HG03460 (cell line): ENCODE measurements at regions not wholly inside any gene's neighbourhood (a gene's known extent, or its start where the extent isn't known, plus 50 kb on each side); places are given as distances from the start of the nearest gene placed in this dataset.
"Not testable (repeated sequence)": the region's sequence is repeated elsewhere in the genome, so short reads cannot be mapped to it uniquely, and the experiment has no call there.

ENCODE experiments used
- ATAC-seq: cut with Tn5 transposase; IDR thresholded peaks from one replicate; pipeline ENCODE4 v1.9.1; 2021; ENCODE audit not compliant: unreplicated experiment

DNA sequence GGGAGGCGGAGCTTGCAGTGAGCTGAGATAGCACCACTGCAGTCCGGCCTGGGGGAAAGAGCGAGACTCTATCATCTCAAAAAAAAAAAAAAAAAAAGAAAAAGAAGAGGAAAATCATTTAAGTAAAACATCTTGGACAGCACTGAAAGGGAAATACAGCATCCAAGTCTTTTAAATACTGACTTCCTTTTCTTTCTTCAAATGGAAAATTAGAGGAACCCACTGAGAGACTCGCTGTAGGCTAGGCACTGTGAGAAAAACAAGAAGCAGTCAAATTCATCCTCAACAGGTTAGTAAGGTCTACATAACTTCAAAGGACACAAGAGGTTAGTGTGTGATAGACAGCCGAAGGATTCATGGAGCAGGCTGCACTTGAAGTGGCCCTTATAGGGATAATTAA lies 243.7 kb downstream of the BLID start:
- no peak for ATAC-seq

GRCh38 chr11:121870206-121871045 lies 245.6 kb downstream of the BLID start:
- ATAC-seq, result no peak

- no peak for ATAC-seq
Observed at GRCh38 chr11:121869478-121869877, 246.5 kb downstream of the BLID start.

GRCh38 chr11:121866754-121867153 lies 249.3 kb downstream of the BLID start:
- no peak for ATAC-seq

GRCh38 chr11:121864660-121865059 lies 251.4 kb downstream of the BLID start:
- ATAC-seq, result no peak

- ATAC-seq, result no peak
Observed at GRCh38 chr11:121863126-121863525, 252.9 kb downstream of the BLID start.

DNA sequence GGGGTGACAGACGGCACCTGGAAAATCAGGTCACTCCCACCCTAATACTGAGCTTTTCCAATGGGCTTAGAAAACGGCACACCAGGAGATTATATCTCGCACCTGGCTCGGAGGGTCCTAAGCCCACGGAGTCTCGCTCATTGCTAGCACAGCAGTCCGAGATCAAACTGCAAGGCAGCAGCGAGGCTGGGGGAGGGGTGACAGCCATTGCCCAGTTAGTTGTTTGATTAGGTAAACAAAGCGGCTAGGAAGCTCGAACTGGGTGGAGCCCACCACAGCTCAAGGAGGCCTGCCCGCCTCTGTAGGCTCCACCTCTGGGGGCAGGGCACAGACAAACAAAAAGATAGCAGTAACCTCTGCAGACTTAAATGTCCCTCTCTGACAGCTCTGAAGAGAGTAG lies 260.9 kb downstream of the BLID start:
- not testable (repeated sequence) for ATAC-seq

GRCh38 chr11:121844016-121844415 lies 272.0 kb downstream of the BLID start:
- no peak for ATAC-seq

- ATAC-seq, result no peak
Observed at GRCh38 chr11:121842192-121842585, 273.8 kb downstream of the BLID start.

DNA sequence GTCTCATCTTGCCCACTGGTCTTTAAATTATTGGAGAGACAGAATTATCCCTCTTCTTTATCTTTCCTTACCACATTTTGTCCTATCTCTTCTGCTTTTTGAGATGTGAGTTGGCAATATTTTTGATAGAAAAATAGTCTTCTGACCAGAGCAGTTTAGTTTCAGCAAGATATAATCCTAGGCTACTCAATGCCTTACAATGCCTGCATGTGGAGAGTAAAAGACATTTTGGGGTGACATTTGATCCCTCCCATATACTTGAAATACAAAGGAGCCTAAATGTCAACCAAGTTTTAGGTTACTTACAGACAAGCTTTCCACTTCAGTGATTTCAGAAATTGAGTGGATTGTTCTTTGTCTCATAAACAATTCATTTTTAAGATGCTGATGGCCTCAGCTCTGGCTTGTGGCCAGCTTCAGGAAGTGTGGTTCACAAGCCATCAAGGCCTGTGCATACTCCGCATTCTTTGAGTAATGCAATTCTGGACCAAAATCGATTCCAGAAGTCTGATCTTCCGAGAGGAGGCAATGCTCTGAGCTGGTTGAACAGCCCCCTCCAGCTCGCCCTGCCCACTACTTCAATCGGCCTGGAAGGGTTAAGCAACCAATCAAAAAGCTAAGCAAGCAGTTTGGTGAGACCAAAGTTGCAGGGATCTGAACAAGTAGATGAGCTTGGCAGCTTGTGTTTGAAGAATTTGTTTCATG lies 274.4 kb downstream of the BLID start:
- ATAC-seq, result no peak

DNA sequence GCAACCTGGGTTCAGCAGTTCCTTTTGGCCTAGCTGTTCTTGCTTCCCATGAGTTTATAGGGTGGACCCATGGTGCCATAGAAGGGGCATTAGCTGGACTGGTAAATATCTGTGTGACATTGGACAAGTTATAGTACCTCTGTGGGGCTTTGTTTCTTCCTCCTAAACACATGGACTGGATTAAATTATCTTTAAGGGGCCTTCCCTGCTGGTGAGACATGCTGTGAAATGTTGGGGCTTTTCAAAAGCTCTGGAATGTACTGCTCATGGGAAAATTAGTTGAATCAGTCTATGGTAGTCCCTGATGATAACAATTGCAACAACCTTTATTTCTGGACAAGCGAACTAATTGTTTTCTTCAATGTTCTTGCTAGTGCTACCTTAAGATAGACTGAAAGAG lies 276.2 kb downstream of the BLID start:
- ATAC-seq, result no peak

GRCh38 chr11:121838571-121838970 lies 277.4 kb downstream of the BLID start:
- ATAC-seq, result no peak

GRCh38 chr11:121833970-121834369 lies 282.0 kb downstream of the BLID start:
- ATAC-seq, result no peak

DNA sequence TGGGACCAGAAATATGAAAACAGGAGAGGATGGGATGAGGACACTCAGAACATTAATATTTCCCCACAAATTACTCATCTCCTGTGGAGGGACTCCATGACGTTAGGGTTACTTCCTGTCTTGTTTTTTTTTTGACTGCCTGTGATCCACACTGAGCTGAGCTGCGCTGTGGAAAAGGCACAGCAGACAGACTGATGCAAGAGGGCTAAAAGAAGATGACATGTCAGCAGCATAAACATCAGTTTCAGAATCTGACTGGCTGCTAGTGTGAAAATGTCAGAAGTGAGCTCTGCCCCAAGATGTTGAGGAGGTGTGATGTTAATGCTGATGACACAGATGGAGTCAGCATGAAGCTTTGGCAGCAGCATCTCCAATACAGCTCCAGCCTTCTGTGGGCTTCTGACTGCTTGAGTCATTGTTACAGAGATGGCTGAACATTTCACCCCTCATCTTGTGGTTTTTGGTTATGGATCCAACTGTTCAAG lies 286.8 kb downstream of the BLID start:
- ATAC-seq, result no peak

DNA sequence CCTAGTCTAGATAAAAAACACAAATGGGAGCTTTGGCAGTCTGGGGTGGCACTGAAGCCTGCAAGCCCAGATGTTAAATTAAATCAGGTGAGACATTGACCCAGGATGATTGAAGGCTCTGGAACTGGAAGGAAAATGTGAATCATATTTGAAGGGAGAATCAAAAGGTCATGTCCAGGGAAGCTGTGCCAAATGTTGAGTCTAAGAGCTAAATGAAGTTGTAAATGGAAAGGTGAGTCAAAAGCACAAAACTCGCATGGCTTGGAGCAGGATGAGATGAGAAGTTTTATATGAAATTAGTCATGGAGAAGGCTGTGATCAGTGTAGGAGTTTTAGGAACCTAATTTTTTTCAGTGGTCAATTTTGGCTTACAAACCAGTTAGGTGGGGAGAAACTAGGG lies 301.1 kb downstream of the BLID start:
- no peak for ATAC-seq

- ATAC-seq, result no peak
Observed at GRCh38 chr11:121814296-121814695, 301.7 kb downstream of the BLID start.

DNA sequence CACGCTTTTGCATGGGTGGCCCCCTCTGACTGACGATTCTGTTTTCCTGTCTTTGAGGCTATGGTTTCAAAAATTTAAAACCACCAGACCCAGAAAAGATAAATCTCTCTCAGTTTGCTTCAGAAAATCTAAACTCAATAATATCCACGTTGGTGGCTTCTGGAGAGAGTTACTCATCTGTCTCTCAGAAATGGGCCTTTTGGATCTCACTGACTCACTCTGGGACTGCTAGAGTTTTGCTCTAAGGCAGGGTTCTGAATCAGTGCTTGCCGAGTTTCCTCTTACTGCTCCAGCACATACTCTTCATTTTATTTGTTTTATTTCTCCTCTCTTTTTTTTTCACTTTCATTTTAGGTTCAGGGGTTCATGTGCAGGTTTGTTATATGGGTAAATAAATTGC lies 305.7 kb downstream of the BLID start:
- no peak for ATAC-seq

GRCh38 chr11:121808096-121808495 lies 307.9 kb downstream of the BLID start:
- ATAC-seq, result no peak

DNA sequence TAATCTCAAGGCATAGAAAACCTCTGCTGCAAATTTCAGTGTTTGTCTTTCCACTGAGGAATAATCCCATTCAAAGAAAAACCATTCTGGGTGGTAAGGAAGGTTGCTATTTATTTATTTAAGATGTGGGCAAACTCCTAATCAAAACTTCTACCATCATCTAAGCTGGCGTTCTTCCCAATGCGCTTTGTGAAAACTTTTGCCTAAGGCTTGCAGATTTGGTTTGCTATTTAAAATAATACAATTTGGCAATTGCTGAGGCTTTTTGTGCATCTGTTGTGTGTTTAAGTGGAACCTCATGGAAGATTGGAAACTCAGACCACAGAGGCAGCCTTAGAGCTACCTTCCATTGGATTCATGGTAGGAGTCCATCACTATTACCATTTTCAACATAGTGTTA lies 309.0 kb downstream of the BLID start:
- no peak for ATAC-seq

DNA sequence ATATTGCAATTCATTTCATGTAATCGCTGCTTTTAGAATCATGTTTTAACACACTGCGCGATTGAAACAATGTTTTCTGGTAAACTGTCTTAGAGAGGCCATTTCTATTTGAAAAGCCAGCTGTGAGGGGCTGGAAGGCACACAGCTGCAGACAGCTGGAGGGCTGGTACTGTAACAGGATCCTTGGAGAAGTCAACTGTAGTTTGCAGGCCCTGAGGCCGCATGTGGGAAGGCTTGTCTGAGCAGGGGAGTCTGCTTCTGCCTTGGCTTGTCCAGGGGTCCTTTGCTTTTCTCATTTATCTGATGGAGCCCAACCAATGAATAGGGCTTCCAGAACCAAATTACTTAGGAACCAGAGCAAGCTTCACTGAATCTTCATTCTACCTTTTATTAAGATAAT lies 313.5 kb downstream of the BLID start:
- no peak for ATAC-seq

- no peak for ATAC-seq
Observed at GRCh38 chr11:121801781-121802180, 314.2 kb downstream of the BLID start.

- no peak for ATAC-seq
Observed at GRCh38 chr11:121801394-121801748, 314.6 kb downstream of the BLID start.
